Hematopoietic multipotent progenitor cell treated with erythropoietin and hydrocortisone succinate and interleukin-3 and kit ligand, for 4 days (in vitro differentiated cells): ENCODE measurements at regions not wholly inside any gene's neighbourhood (a gene's known extent, or its start where the extent isn't known, plus 50 kb on each side); places are given as distances from the start of the nearest gene placed in this dataset.

Source experiments
- DNase-seq: peaks from one replicate; pipeline ENCODE4 v3.0.0-alpha.2; 2015

GRCh38 chr2:88834376-88834775, 142.9 kb downstream of the RPIA start:
- no peak for DNase-seq

GRCh38 chr2:88834866-88835265, 143.4 kb downstream of the RPIA start:
- DNase-seq, result no peak

- DNase-seq, result no peak
These were observed 144.3 kb downstream of the RPIA start for GRCh38 chr2:88835726-88836125.

GRCh38 chr2:88836351-88836750, 144.9 kb downstream of the RPIA start:
- no peak for DNase-seq

- no peak for DNase-seq
These were observed 146.2 kb downstream of the RPIA start for GRCh38 chr2:88837511-88838160.

- DNase-seq, result no peak
These were observed 146.7 kb downstream of the RPIA start for GRCh38 chr2:88838165-88838635.

GRCh38 chr2:88841224-88841929, 149.9 kb downstream of the RPIA start:
- DNase-seq, result no peak

GRCh38 chr2:88842656-88843460, 151.4 kb downstream of the RPIA start:
- DNase-seq, result no peak

- DNase-seq, result no peak
These were observed 152.2 kb downstream of the RPIA start for GRCh38 chr2:88843651-88844050.

GRCh38 chr2:88844960-88845359, 153.5 kb downstream of the RPIA start:
- DNase-seq, result no peak

GRCh38 chr2:88845772-88846661, 154.5 kb downstream of the RPIA start:
- no peak for DNase-seq

GRCh38 chr2:88852753-88853402, 161.4 kb downstream of the RPIA start:
- DNase-seq, result peak; percentile 29

- DNase-seq, result no peak
These were observed 161.9 kb downstream of the RPIA start for GRCh38 chr2:88853403-88853790.

GRCh38 chr2:88854528-88854927, 163.1 kb downstream of the RPIA start:
- DNase-seq, result no peak

GRCh38 chr2:88855620-88856408, 164.3 kb downstream of the RPIA start:
- no peak for DNase-seq

- no peak for DNase-seq
These were observed 165.1 kb downstream of the RPIA start for GRCh38 chr2:88856409-88857135.

- DNase-seq, result no peak
These were observed 165.8 kb downstream of the RPIA start for GRCh38 chr2:88857274-88857741.

GRCh38 chr2:88857951-88858411, 166.5 kb downstream of the RPIA start:
- DNase-seq, result peak; percentile 63

- no peak for DNase-seq
These were observed 168.0 kb downstream of the RPIA start for GRCh38 chr2:88859461-88859860.

GRCh38 chr2:88860421-88861075, 169.1 kb downstream of the RPIA start:
- DNase-seq, result no peak
